Gastrocnemius medialis (tissue), 4 donors: ENCODE measurements at regions not wholly inside any gene's neighbourhood (a gene's known extent, or its start where the extent isn't known, plus 50 kb on each side); places are given as distances from the start of the nearest gene placed in this dataset.

ENCODE experiments used
- CTCF ChIP-seq, 5 experiments: fragments of 450-650 bp in 3 of 5; fragments of 200-600 bp in 2 of 5; sonication (generic) in 2 of 5; IDR thresholded peaks in 4 of 5; conservative IDR thresholded peaks in 1 of 5; 1 replicate in 4 of 5; 2 replicates in 1 of 5; pipeline ENCODE4 v1.5.1; 2016 to 2019; ENCODE audit warnings: antibody characterized with exemption in 5 of 5, mild to moderate bottlenecking in 3 of 5, moderate library complexity in 3 of 5
- POLR2A ChIP-seq, 2 donors: fragments of 450-650 bp; IDR thresholded peaks; one replicate each; pipeline ENCODE4 v1.6.1; 2017; ENCODE audit warnings: antibody characterized with exemption in 2 of 2, mild to moderate bottlenecking in 2 of 2, moderate library complexity in 2 of 2

- TF ChIP-seq CTCF (IDR thresholded peaks at IDR 0.05 in 4 of 5, conservative IDR thresholded peaks at IDR 0.05 in 1 of 5): no peak
- TF ChIP-seq POLR2A (IDR thresholded peaks at IDR 0.05): no peak
These were observed 76.3 kb upstream of the C7orf33 start for GRCh38 chr7:148514236-148514635.
